ENCODE measurements at regions not wholly inside any gene's neighbourhood (a gene's known extent, or its start where the extent isn't known, plus 50 kb on each side); places are given as distances from the start of the nearest gene placed in this dataset.
"Not testable (repeated sequence)": the region's sequence is repeated elsewhere in the genome, so short reads cannot be mapped to it uniquely, and the experiment has no call there.

DNA sequence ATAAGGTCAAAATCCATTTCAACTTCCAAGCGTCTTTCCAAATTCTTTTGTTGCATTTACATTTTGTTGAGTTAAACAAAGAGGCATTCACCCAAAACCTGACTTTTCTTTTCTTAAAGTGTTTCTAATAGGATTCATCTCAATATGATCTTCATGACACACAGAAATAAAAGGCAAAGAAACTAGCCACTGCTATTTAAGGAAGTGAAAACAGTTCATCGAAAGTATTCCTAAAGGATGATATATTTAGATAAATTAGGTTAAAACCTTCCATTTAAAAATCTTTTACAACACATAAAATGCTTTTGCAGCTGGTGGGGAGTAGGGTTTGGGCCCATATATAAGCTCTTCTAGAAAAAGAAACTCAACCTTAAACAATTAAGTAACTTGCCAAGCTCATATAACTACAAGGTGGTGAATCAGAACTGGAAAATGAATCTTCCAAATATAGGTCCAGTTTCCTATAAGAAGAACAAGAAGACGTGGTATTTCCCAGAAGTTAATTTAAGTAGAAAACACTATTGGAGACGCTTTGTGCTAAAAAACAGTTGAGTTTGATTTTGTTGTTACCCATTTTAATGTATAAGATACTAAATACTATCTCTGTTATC is 336.0 kb upstream of the HNRNPA3 start:
- intact Hi-C loops (cut with DNase I): no loop called here
- Histone ChIP-seq H3K9me3 (ENCODE audit: control insufficient read depth in 2 of 3, insufficient read depth in 1 of 3, low read length in 3 of 3) (no peaks in the 10 kb centered on the region), H3K27me3 (ENCODE audit: control insufficient read depth, insufficient read depth, low read length) (no peaks in the 10 kb centered on the region), H3K4me1 (ENCODE audit: control insufficient read depth in 2 of 3, insufficient read depth in 2 of 3, low read depth in 1 of 3, low read length in 3 of 3) (no peaks in the 10 kb centered on the region), H3K9ac (ENCODE audit: low read length in 3 of 3) (no peak overlapping the region), H3K27ac (ENCODE audit: low read depth in 2 of 2, low read length in 2 of 2) (no peak overlapping the region), H3K4me3 (ENCODE audit: low read length in 3 of 3) (no peak overlapping the region), H3K36me3 (ENCODE audit: control insufficient read depth in 2 of 3, insufficient read depth in 3 of 3, low read length in 3 of 3) (no peaks in the 10 kb centered on the region)
- DNase-seq (no peak), FAIRE-seq (no peak)
- TF ChIP-seq, protein P1, sequence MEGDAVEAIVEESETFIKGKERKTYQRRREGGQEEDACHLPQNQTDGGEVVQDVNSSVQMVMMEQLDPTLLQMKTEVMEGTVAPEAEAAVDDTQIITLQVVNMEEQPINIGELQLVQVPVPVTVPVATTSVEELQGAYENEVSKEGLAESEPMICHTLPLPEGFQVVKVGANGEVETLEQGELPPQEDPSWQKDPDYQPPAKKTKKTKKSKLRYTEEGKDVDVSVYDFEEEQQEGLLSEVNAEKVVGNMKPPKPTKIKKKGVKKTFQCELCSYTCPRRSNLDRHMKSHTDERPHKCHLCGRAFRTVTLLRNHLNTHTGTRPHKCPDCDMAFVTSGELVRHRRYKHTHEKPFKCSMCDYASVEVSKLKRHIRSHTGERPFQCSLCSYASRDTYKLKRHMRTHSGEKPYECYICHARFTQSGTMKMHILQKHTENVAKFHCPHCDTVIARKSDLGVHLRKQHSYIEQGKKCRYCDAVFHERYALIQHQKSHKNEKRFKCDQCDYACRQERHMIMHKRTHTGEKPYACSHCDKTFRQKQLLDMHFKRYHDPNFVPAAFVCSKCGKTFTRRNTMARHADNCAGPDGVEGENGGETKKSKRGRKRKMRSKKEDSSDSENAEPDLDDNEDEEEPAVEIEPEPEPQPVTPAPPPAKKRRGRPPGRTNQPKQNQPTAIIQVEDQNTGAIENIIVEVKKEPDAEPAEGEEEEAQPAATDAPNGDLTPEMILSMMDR (IDR thresholded peaks at IDR 0.05; ENCODE audit: borderline replicate concordance, extremely low read depth, insufficient read depth): no peak

GRCh38 chr2:176879426-176879995 is 333.1 kb upstream of the HNRNPA3 start:
- H3K9me3 ChIP-seq (ENCODE audit: control insufficient read depth in 2 of 3, insufficient read depth in 1 of 3, low read length in 3 of 3): no peaks in the 10 kb centered on the region
- no peak for FAIRE-seq
- H3K36me3 ChIP-seq (ENCODE audit: control insufficient read depth in 2 of 3, insufficient read depth in 3 of 3, low read length in 3 of 3): no peaks in the 10 kb centered on the region
- intact Hi-C loops (cut with DNase I): no loop called here
- H3K4me3 ChIP-seq (ENCODE audit: low read length in 3 of 3): no peak overlapping the region
- H3K27me3 ChIP-seq (ENCODE audit: control insufficient read depth, insufficient read depth, low read length): no peaks in the 10 kb centered on the region
- no peaks in the 10 kb centered on the region for H3K4me1 ChIP-seq (ENCODE audit: control insufficient read depth in 2 of 3, insufficient read depth in 2 of 3, low read depth in 1 of 3, low read length in 3 of 3)
- H3K9ac ChIP-seq (ENCODE audit: low read length in 3 of 3): no peak overlapping the region
- TF ChIP-seq, protein P1 (IDR thresholded peaks at IDR 0.05; ENCODE audit: borderline replicate concordance, extremely low read depth, insufficient read depth): no peak
- peak in 3 of 5 donors; percentile 15 to 52 (median 48) for DNase-seq
- H3K27ac ChIP-seq (ENCODE audit: low read depth in 2 of 2, low read length in 2 of 2): no peak overlapping the region

DNA sequence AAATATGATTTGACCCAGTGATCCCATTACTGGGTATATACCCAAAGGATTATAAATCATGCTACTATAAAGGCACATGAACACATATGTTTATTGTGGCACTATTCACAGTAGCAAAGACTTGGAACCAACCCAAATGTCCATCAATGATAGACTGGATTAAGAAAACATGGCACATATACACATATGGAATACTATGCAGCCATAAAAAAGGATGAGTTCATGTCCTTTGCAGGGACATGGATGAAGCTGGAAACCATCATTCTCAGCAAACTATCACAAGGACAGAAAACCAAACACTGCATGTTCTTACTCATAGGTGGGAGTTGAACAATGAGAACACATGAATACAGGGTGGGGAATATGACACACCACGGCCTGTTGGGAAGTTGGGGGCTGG is 330.5 kb upstream of the HNRNPA3 start:
- intact Hi-C loops (cut with DNase I); H3K4me3 ChIP-seq (ENCODE audit: low read length in 3 of 3); DNase-seq; FAIRE-seq; H3K36me3 ChIP-seq (ENCODE audit: control insufficient read depth in 2 of 3, insufficient read depth in 3 of 3, low read length in 3 of 3); H3K9ac ChIP-seq (ENCODE audit: low read length in 3 of 3); H3K27me3 ChIP-seq (ENCODE audit: control insufficient read depth, insufficient read depth, low read length); H3K27ac ChIP-seq (ENCODE audit: low read depth in 2 of 2, low read length in 2 of 2); H3K4me1 ChIP-seq (ENCODE audit: control insufficient read depth in 2 of 3, insufficient read depth in 2 of 3, low read depth in 1 of 3, low read length in 3 of 3); H3K9me3 ChIP-seq (ENCODE audit: control insufficient read depth in 2 of 3, insufficient read depth in 1 of 3, low read length in 3 of 3): not testable (repeated sequence)

GRCh38 chr2:176885001-176885643 is 327.5 kb upstream of the HNRNPA3 start:
- Histone ChIP-seq H3K9ac (ENCODE audit: low read length in 3 of 3) (no peak overlapping the region), H3K9me3 (ENCODE audit: control insufficient read depth in 2 of 3, insufficient read depth in 1 of 3, low read length in 3 of 3) (no peaks in the 10 kb centered on the region), H3K36me3 (ENCODE audit: control insufficient read depth in 2 of 3, insufficient read depth in 3 of 3, low read length in 3 of 3) (no peaks in the 10 kb centered on the region), H3K27ac (ENCODE audit: low read depth in 2 of 2, low read length in 2 of 2) (no peak overlapping the region), H3K27me3 (ENCODE audit: control insufficient read depth, insufficient read depth, low read length) (no peaks in the 10 kb centered on the region), H3K4me1 (ENCODE audit: control insufficient read depth in 2 of 3, insufficient read depth in 2 of 3, low read depth in 1 of 3, low read length in 3 of 3) (no peaks in the 10 kb centered on the region), H3K4me3 (ENCODE audit: low read length in 3 of 3) (no peak overlapping the region)
- TF ChIP-seq, protein P1 (IDR thresholded peaks at IDR 0.05; ENCODE audit: borderline replicate concordance, extremely low read depth, insufficient read depth): no peak
- intact Hi-C loops (cut with DNase I): no loop called here
- FAIRE-seq: no peak
- DNase-seq: peak in 1 of 5 donors; percentile 38
